WTC11 (cell line): ENCODE measurements at regions not wholly inside any gene's neighbourhood (a gene's known extent, or its start where the extent isn't known, plus 50 kb on each side); places are given as distances from the start of the nearest gene placed in this dataset.

Experiments used
- ATAC-seq: fragments of 200-7000 bp; cut with Tn5 transposase; 2 replicates; pipeline ENCODE4 v1.10.0; 2021; ENCODE audit warnings: mild to moderate bottlenecking, moderate library complexity
- CTCF ChIA-PET: fragments of 300-600 bp; sonication (Branson Sonifier 250); formaldehyde crosslinking; loops from one replicate; lab custom pipeline; 2021; ENCODE audit warnings: antibody characterized with exemption; lab: Charles Lee
- POLR2A ChIA-PET: fragments of 350-600 bp; sonication (Branson Sonifier 250); formaldehyde crosslinking; loops from one replicate; lab custom pipeline; 2021; ENCODE audit warnings: antibody characterized with exemption; lab: Charles Lee
- DNase-seq: peaks from one replicate; pipeline ENCODE4 v3.0.0; 2021; ENCODE audit warnings: low spot score
- H3K27ac Mint-ChIP-seq: 2 replicates; pipeline ENCODE4 v1.8.0; 2021; ENCODE audit warnings: mixed read lengths
- H3K27me3 Mint-ChIP-seq: 2 replicates; pipeline ENCODE4 v1.8.0; 2021; ENCODE audit warnings: low read depth, mild to moderate bottlenecking, moderate library complexity, mixed read lengths
- H3K36me3 Mint-ChIP-seq: 2 replicates; pipeline ENCODE4 v1.8.0; 2021; ENCODE audit warnings: mixed read lengths
- H3K4me1 Mint-ChIP-seq: 2 replicates; pipeline ENCODE4 v1.8.0; 2022; ENCODE audit warnings: mixed read lengths
- H3K4me3 Mint-ChIP-seq: 2 replicates; pipeline ENCODE4 v1.8.0; 2021; ENCODE audit warnings: mild to moderate bottlenecking, moderate library complexity, mixed read lengths
- H3K9me3 Mint-ChIP-seq: 2 replicates; pipeline ENCODE4 v1.8.0; 2021; ENCODE audit warnings: mixed read lengths
- CTCF ChIP-seq: fragments of 200-600 bp; IDR thresholded peaks from 2 replicates; pipeline ENCODE4 v1.8.0; 2022; ENCODE audit warnings: antibody characterized with exemption
- FOXP1 ChIP-seq: sonication (generic); formaldehyde crosslinking; IDR thresholded peaks from 2 replicates; pipeline ENCODE4 v1.8.0; 2022; ENCODE audit warnings: missing genetic modification reagents, mild to moderate bottlenecking, moderate library complexity, borderline replicate concordance
- GTF2I ChIP-seq: fragments of 250-450 bp; sonication (Bioruptor Pico); conservative IDR thresholded peaks from 2 replicates; pipeline ENCODE4 v1.4.0; 2021; ENCODE audit warnings: mild to moderate bottlenecking
- HMGA2 ChIP-seq: fragments of 250-450 bp; sonication (Bioruptor Pico); IDR thresholded peaks from 2 replicates; pipeline ENCODE4 v1.4.0; 2021; ENCODE audit warnings: mild to moderate bottlenecking, moderate library complexity
- SMAD3 ChIP-seq: sonication (generic); formaldehyde crosslinking; IDR thresholded peaks from 2 replicates; pipeline ENCODE4 v1.8.0; 2022; ENCODE audit warnings: missing genetic modification reagents, mild to moderate bottlenecking, borderline replicate concordance
- SMAD4 ChIP-seq: sonication (generic); formaldehyde crosslinking; IDR thresholded peaks from 2 replicates; pipeline ENCODE4 v1.8.0; 2022; ENCODE audit warnings: mild to moderate bottlenecking, missing genetic modification reagents
- SOX15 ChIP-seq: fragments of 250-450 bp; sonication (Bioruptor Pico); IDR thresholded peaks from 2 replicates; pipeline ENCODE4 v1.9.0; 2021; ENCODE audit warnings: mild to moderate bottlenecking
- ZBTB43 ChIP-seq: sonication (generic); formaldehyde crosslinking; IDR thresholded peaks from 2 replicates; pipeline ENCODE4 v1.8.1; 2023; ENCODE audit warnings: mild to moderate bottlenecking, missing genetic modification reagents
- ZNF219 ChIP-seq: sonication (generic); formaldehyde crosslinking; IDR thresholded peaks from 2 replicates; pipeline ENCODE4 v1.8.0; 2023; ENCODE audit warnings: missing genetic modification reagents, mild to moderate bottlenecking, borderline replicate concordance
- TF ChIP-seq, protein P1 (sequence below): fragments of 250-450 bp; sonication (Bioruptor Pico); conservative IDR thresholded peaks from 2 replicates; pipeline ENCODE4 v1.9.0; 2021; ENCODE audit warnings: mild to moderate bottlenecking
- TF ChIP-seq, protein P2 (sequence below): sonication (generic); formaldehyde crosslinking; conservative IDR thresholded peaks from 2 replicates; pipeline ENCODE4 v1.8.1; 2022; ENCODE audit warnings: mild to moderate bottlenecking, missing genetic modification reagents
- TF ChIP-seq, protein P3 (sequence below): fragments of 250-450 bp; sonication (Bioruptor Pico); IDR thresholded peaks from 2 replicates; pipeline ENCODE4 v1.9.0; 2021; ENCODE audit warnings: mild to moderate bottlenecking
- TF ChIP-seq, protein P4 (sequence below): sonication (generic); formaldehyde crosslinking; IDR thresholded peaks from 2 replicates; pipeline ENCODE4 v1.8.1; 2022; ENCODE audit warnings: low read depth, missing genetic modification reagents, borderline replicate concordance

GRCh38 chr18:30481871-30482270 lies 560.7 kb downstream of the DSC3 start (continued):
- TF ChIP-seq, protein P1, sequence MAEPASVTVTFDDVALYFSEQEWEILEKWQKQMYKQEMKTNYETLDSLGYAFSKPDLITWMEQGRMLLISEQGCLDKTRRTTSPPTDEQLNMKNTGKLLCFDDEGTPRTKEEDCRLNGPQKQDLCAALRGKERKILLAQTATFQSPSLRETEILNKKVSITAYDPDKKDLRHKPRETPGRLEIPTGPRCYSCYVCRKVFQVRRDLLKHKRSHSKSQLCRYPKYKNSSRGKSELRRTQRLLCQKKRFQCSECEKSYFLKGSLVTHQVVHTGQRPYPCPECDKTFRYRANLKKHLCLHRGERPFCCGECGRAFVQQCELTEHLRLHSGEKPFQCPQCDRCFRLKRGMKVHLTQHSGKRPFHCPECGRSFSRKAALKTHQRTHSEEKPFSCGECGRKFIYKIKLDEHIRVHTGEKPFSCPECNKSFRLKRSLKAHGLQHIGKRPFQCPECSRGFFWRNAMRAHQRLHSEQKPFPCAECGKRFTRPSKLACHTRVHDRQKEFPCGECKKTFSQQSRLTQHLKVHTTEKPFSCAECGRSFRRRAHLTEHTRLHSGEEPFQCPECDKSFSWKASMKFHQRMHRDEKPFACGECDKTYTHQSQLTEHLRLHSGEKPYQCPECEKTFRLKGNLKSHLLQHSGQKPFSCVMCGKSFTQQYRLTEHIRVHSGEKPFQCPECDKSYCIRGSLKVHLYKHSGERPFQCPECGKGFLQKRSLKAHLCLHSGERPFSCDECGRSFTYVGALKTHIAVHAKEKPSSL (CRISPR knock-in tag) = no peak
- TF ChIP-seq SMAD4 (CRISPR knock-in tag) (no peak), HMGA2 (CRISPR knock-in tag) (no peak)

GRCh38 chr18:30469091-30469490 lies 573.5 kb downstream of the DSC3 start:
- CTCF ChIA-PET = no interaction called here
- POLR2A ChIA-PET = no interaction called here
- no peak overlapping the region for H3K27ac Mint-ChIP-seq
- H3K36me3 Mint-ChIP-seq = no peaks in the 10 kb centered on the region
- H3K4me1 Mint-ChIP-seq = no peaks in the 10 kb centered on the region
- ATAC-seq = no peak
- no peaks in the 10 kb centered on the region for H3K9me3 Mint-ChIP-seq
- DNase-seq = no peak
- no peaks in the 10 kb centered on the region for H3K27me3 Mint-ChIP-seq
- H3K4me3 Mint-ChIP-seq = no peak overlapping the region
- TF ChIP-seq ZBTB43 (CRISPR knock-in tag) (no peak), CTCF (no peak), SMAD3 (CRISPR knock-in tag) (no peak)
- TF ChIP-seq, protein P2, sequence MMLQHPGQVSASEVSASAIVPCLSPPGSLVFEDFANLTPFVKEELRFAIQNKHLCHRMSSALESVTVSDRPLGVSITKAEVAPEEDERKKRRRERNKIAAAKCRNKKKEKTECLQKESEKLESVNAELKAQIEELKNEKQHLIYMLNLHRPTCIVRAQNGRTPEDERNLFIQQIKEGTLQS (CRISPR knock-in tag) = no peak
- TF ChIP-seq, protein P3, sequence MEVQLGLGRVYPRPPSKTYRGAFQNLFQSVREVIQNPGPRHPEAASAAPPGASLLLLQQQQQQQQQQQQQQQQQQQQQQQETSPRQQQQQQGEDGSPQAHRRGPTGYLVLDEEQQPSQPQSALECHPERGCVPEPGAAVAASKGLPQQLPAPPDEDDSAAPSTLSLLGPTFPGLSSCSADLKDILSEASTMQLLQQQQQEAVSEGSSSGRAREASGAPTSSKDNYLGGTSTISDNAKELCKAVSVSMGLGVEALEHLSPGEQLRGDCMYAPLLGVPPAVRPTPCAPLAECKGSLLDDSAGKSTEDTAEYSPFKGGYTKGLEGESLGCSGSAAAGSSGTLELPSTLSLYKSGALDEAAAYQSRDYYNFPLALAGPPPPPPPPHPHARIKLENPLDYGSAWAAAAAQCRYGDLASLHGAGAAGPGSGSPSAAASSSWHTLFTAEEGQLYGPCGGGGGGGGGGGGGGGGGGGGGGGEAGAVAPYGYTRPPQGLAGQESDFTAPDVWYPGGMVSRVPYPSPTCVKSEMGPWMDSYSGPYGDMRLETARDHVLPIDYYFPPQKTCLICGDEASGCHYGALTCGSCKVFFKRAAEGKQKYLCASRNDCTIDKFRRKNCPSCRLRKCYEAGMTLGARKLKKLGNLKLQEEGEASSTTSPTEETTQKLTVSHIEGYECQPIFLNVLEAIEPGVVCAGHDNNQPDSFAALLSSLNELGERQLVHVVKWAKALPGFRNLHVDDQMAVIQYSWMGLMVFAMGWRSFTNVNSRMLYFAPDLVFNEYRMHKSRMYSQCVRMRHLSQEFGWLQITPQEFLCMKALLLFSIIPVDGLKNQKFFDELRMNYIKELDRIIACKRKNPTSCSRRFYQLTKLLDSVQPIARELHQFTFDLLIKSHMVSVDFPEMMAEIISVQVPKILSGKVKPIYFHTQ (CRISPR knock-in tag) = no peak
- TF ChIP-seq, protein P4, sequence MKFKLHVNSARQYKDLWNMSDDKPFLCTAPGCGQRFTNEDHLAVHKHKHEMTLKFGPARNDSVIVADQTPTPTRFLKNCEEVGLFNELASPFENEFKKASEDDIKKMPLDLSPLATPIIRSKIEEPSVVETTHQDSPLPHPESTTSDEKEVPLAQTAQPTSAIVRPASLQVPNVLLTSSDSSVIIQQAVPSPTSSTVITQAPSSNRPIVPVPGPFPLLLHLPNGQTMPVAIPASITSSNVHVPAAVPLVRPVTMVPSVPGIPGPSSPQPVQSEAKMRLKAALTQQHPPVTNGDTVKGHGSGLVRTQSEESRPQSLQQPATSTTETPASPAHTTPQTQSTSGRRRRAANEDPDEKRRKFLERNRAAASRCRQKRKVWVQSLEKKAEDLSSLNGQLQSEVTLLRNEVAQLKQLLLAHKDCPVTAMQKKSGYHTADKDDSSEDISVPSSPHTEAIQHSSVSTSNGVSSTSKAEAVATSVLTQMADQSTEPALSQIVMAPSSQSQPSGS (CRISPR knock-in tag) = no peak

DNA sequence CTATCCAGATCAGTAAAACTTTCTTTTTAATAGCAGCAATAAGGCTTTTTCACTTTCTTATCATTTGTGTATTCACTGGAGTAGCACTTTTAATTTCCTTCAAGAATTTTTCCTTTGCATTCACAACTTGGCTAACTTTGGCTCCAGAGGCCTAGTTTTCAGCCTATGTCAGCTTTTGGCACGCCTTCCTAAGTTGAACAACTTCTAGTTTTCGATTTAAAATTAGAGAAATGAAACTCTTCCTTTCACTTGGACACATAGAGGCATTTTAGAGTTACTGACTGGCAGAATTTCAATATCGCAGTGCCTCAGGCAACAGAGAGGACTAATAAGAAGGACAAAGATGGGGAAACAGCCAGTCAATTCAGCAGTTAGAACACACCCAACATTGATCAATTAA lies 577.4 kb downstream of the DSC3 start:
- no peak overlapping the region for H3K27ac Mint-ChIP-seq
- no peaks in the 10 kb centered on the region for H3K27me3 Mint-ChIP-seq
- TF ChIP-seq SMAD3 (CRISPR knock-in tag) (no peak), GTF2I (CRISPR knock-in tag) (no peak)
- ATAC-seq (no peak), DNase-seq (no peak)
- no peaks in the 10 kb centered on the region for H3K9me3 Mint-ChIP-seq
- no peaks in the 10 kb centered on the region for H3K4me1 Mint-ChIP-seq
- no peak overlapping the region for H3K4me3 Mint-ChIP-seq
- POLR2A ChIA-PET = no interaction called here
- CTCF ChIA-PET = no interaction called here
- H3K36me3 Mint-ChIP-seq = no peaks in the 10 kb centered on the region

- no peak overlapping the region for H3K4me3 Mint-ChIP-seq
- H3K36me3 Mint-ChIP-seq = no peaks in the 10 kb centered on the region
- H3K9me3 Mint-ChIP-seq = no peaks in the 10 kb centered on the region
- ATAC-seq (no peak), DNase-seq (no peak)
- ChIA-PET CTCF (no interaction called here), POLR2A (no interaction called here)
- H3K4me1 Mint-ChIP-seq = no peaks in the 10 kb centered on the region
- no peak overlapping the region for H3K27ac Mint-ChIP-seq
- no peak for TF ChIP-seq ZNF219 (CRISPR knock-in tag)
- no peak for TF ChIP-seq FOXP1 (CRISPR knock-in tag)
- TF ChIP-seq SOX15 (CRISPR knock-in tag) = no peak
- no peaks in the 10 kb centered on the region for H3K27me3 Mint-ChIP-seq
These were observed 585.4 kb downstream of the DSC3 start for GRCh38 chr18:30457156-30457555.
